ENCODE measurements at regions not wholly inside any gene's neighbourhood (a gene's known extent, or its start where the extent isn't known, plus 50 kb on each side); places are given as distances from the start of the nearest gene placed in this dataset.
"Not testable (repeated sequence)": the region's sequence is repeated elsewhere in the genome, so short reads cannot be mapped to it uniquely, and the experiment has no call there.

DNA sequence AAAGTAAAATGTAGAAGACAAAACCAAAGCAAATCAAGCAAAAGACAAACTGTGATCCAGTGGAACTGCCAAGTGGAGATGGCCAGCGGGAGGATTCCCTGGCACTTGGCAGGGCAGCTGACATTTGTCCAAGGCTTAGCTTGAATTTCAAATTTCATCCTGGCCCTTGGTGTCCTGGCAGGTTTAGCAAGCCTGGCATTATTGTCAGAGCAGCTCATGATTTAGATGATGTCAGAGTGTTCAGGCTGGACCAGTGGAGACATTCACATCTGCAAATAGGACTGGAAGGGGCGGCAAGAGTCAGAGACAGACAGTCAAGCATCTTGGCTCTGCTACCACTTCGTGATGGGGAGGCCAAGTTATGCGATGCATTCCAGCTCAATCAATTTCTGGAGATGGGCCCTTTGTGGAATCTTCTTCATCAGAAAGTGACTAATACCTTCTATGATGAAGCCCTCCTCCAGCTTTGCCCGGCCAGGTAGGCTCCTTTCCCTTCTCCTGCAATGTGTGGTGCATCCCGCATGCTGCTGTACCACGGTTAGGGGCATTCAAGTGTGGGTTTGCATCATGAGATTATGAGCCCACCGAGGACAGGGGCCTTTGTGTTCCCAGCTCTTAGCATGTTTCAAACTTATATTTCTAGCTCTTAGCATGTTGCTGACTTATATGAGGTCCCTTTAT is 199.7 kb downstream of the ANKRD30B start:
- Histone ChIP-seq H3K27ac (no peak overlapping the region), H3K9ac (no peak overlapping the region), H3K79me2 (ENCODE audit: insufficient read depth, low read depth) (no peaks in the 10 kb centered on the region), H3K36me3 (ENCODE audit: insufficient read depth) (no peaks in the 10 kb centered on the region), H3K27me3 (ENCODE audit: insufficient read depth, low read depth) (no peaks in the 10 kb centered on the region), H2AFZ (ENCODE audit: low read depth) (no peak overlapping the region), H3K4me2 (no peak overlapping the region), H3K4me1 (ENCODE audit: low read depth, poor library complexity, severe bottlenecking) (no peaks in the 10 kb centered on the region), H3K4me3 (IDR thresholded peaks at IDR 0.05; ENCODE audit: insufficient read depth, low read depth, low read length) (no peak overlapping the region), H4K20me1 (ENCODE audit: insufficient read depth) (no peaks in the 10 kb centered on the region)
- TF ChIP-seq, protein P1, sequence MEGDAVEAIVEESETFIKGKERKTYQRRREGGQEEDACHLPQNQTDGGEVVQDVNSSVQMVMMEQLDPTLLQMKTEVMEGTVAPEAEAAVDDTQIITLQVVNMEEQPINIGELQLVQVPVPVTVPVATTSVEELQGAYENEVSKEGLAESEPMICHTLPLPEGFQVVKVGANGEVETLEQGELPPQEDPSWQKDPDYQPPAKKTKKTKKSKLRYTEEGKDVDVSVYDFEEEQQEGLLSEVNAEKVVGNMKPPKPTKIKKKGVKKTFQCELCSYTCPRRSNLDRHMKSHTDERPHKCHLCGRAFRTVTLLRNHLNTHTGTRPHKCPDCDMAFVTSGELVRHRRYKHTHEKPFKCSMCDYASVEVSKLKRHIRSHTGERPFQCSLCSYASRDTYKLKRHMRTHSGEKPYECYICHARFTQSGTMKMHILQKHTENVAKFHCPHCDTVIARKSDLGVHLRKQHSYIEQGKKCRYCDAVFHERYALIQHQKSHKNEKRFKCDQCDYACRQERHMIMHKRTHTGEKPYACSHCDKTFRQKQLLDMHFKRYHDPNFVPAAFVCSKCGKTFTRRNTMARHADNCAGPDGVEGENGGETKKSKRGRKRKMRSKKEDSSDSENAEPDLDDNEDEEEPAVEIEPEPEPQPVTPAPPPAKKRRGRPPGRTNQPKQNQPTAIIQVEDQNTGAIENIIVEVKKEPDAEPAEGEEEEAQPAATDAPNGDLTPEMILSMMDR (conservative IDR thresholded peaks at IDR 0.05; ENCODE audit: low read depth, low read length): no peak

DNA sequence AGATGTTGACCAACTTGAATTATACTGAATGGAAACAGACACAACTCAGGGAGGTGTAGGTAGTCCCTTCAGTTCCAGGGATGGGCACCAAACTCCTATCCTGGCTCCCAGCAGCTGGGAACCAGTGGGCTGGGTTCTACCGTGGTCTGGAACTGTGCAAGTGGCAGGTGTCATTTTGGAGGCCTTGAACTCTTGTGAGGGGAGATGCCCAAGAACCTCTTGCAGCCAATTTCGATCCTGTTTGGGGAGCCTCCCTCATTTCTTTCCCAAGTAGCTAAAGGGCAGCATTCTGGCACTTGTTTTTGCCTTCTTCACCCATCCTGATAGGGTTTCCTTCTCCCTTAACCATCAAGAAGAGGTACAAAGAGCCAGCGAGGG is 200.2 kb downstream of the ANKRD30B start:
- TF ChIP-seq, protein P1 (conservative IDR thresholded peaks at IDR 0.05; ENCODE audit: low read depth, low read length): no peak
- H3K79me2 ChIP-seq (ENCODE audit: insufficient read depth, low read depth): no peaks in the 10 kb centered on the region
- no peak overlapping the region for H2AFZ ChIP-seq (ENCODE audit: low read depth)
- no peaks in the 10 kb centered on the region for H3K36me3 ChIP-seq (ENCODE audit: insufficient read depth)
- H3K9ac ChIP-seq: no peak overlapping the region
- no peaks in the 10 kb centered on the region for H3K4me1 ChIP-seq (ENCODE audit: low read depth, poor library complexity, severe bottlenecking)
- no peak overlapping the region for H3K4me2 ChIP-seq
- H3K27me3 ChIP-seq (ENCODE audit: insufficient read depth, low read depth): no peaks in the 10 kb centered on the region
- no peaks in the 10 kb centered on the region for H4K20me1 ChIP-seq (ENCODE audit: insufficient read depth)
- no peak overlapping the region for H3K4me3 ChIP-seq (IDR thresholded peaks at IDR 0.05; ENCODE audit: insufficient read depth, low read depth, low read length)
- no peak overlapping the region for H3K27ac ChIP-seq

- Histone ChIP-seq H2AFZ (ENCODE audit: low read depth) (no peak overlapping the region), H3K36me3 (ENCODE audit: insufficient read depth) (no peaks in the 10 kb centered on the region), H3K27ac (no peak overlapping the region), H3K4me3 (IDR thresholded peaks at IDR 0.05; ENCODE audit: insufficient read depth, low read depth, low read length) (no peak overlapping the region), H3K9ac (no peak overlapping the region), H3K4me2 (no peak overlapping the region), H3K4me1 (ENCODE audit: low read depth, poor library complexity, severe bottlenecking) (no peaks in the 10 kb centered on the region), H3K27me3 (ENCODE audit: insufficient read depth, low read depth) (no peaks in the 10 kb centered on the region), H3K79me2 (ENCODE audit: insufficient read depth, low read depth) (no peaks in the 10 kb centered on the region), H4K20me1 (ENCODE audit: insufficient read depth) (no peaks in the 10 kb centered on the region)
- TF ChIP-seq, protein P1 (conservative IDR thresholded peaks at IDR 0.05; ENCODE audit: low read depth, low read length): no peak
Observed at GRCh38 chr18:14949800-14950664, 202.1 kb downstream of the ANKRD30B start.

DNA sequence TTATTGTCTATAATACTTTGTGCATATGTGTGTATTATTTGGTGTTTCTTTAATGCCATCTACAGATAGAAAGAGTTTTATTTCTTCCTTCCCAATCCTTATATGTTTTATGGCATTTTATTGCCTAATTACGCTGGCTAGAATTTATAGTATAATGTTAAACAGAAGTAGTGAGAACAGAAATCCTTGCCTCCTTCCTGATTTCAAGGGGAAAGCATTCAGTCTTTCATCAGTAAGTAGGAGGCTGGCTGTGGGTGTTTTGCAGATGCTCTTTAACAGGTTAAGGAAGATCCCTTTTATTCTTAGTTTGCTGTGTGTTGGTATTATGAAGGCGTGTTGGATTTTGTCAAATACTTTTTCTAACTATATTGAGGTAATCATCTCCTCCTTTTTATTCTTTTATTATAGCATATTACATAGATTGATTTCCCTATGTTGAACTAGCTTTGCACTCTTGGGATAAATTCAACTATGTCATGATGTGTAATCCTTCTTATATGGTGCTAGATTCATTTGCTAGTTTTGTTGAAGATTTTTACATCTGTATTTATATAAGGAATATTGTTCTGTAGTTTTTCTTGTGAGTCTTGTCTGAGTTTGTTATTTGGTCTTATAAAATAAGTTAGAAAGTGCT is 204.6 kb downstream of the ANKRD30B start:
- not testable (repeated sequence) for H3K9ac ChIP-seq; H2AFZ ChIP-seq (ENCODE audit: low read depth); H3K4me3 ChIP-seq (IDR thresholded peaks at IDR 0.05; ENCODE audit: insufficient read depth, low read depth, low read length); H3K27ac ChIP-seq; H3K4me1 ChIP-seq (ENCODE audit: low read depth, poor library complexity, severe bottlenecking); H3K79me2 ChIP-seq (ENCODE audit: insufficient read depth, low read depth); H3K36me3 ChIP-seq (ENCODE audit: insufficient read depth); H4K20me1 ChIP-seq (ENCODE audit: insufficient read depth); H3K27me3 ChIP-seq (ENCODE audit: insufficient read depth, low read depth); H3K4me2 ChIP-seq

Data from KMS-11 (cell line).